ENCODE measurements at regions not wholly inside any gene's neighbourhood (a gene's known extent, or its start where the extent isn't known, plus 50 kb on each side); places are given as distances from the start of the nearest gene placed in this dataset.

DNA sequence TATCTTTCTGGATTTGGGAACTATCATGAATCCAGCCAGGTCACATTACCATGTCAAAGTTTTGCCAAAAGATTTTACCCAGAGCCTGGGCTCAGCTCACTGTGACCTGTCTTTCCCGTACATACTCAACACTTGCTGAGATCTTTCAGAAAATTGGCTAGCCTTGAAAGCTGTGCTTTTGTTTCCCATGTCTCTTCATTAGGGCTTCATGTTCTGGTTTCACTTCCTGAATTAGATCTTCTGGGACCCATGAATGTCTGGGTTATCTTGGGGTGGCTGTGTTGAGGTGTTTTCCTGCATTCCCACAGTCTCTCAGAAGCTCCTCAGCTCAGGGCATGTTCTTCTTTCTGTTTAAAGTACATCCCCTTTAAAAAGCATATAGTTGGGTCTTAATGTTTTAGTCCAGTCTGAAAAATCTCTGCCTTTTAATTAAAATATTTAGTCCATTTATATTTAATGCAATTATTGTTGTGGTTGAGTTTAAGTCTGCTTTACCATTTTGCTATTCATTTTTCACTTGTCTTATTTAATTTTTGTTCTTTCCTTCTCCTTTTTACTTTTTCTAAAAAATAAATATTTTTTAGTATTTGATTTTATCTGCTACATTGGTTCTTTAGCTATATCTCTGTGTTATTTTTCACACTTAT, 242.7 kb downstream of the VRK1 start:
- TF ChIP-seq, protein P1, sequence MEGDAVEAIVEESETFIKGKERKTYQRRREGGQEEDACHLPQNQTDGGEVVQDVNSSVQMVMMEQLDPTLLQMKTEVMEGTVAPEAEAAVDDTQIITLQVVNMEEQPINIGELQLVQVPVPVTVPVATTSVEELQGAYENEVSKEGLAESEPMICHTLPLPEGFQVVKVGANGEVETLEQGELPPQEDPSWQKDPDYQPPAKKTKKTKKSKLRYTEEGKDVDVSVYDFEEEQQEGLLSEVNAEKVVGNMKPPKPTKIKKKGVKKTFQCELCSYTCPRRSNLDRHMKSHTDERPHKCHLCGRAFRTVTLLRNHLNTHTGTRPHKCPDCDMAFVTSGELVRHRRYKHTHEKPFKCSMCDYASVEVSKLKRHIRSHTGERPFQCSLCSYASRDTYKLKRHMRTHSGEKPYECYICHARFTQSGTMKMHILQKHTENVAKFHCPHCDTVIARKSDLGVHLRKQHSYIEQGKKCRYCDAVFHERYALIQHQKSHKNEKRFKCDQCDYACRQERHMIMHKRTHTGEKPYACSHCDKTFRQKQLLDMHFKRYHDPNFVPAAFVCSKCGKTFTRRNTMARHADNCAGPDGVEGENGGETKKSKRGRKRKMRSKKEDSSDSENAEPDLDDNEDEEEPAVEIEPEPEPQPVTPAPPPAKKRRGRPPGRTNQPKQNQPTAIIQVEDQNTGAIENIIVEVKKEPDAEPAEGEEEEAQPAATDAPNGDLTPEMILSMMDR (IDR thresholded peaks at IDR 0.05; ENCODE audit: poor library complexity): no peak
- TF ChIP-seq EZH2 (IDR thresholded peaks at IDR 0.05; ENCODE audit: borderline replicate concordance): no peak
